ENCODE measurements at regions not wholly inside any gene's neighbourhood (a gene's known extent, or its start where the extent isn't known, plus 50 kb on each side); places are given as distances from the start of the nearest gene placed in this dataset.

DNA sequence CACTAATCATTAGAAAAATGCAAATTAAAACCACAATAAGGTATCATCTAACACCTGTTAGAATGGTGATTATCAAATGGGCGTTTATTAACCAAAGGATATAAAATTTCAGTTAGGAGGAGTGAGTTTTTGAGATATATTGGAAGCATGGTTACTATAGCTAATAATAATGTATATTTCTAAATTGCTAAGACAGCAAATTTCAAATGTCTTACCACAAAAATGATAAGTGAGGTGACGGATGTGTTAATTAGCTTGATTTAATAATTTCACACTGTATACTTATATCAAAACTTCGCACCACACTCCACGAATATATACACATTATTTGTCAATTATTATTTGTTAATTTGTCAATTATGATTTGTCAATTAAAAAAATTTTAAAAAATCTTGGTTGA is 227.2 kb upstream of the DDX18 start:
- TF ChIP-seq CTCF (conservative IDR thresholded peaks at IDR 0.05; ENCODE audit: low read depth, low read length) (no peak), POLR2A (IDR thresholded peaks at IDR 0.05; ENCODE audit: low read depth, low read length) (no peak), CEBPB (IDR thresholded peaks at IDR 0.05; ENCODE audit: low read depth, low read length) (no peak), USF2 (IDR thresholded peaks at IDR 0.05; ENCODE audit: low read depth, low read length) (no peak), RAD21 (IDR thresholded peaks at IDR 0.05; ENCODE audit: low read length) (no peak), MAFK (IDR thresholded peaks at IDR 0.05; ENCODE audit: low read depth, low read length) (peak; percentile 61), SMC3 (IDR thresholded peaks at IDR 0.05; ENCODE audit: low read depth, low read length) (no peak), MAZ (IDR thresholded peaks at IDR 0.05; ENCODE audit: borderline replicate concordance, low read depth, low read length) (no peak), MXI1 (IDR thresholded peaks at IDR 0.05; ENCODE audit: borderline replicate concordance, low read depth, low read length) (no peak), RCOR1 (IDR thresholded peaks at IDR 0.05; ENCODE audit: insufficient replicate concordance, low read length) (no peak), CHD1 (IDR thresholded peaks at IDR 0.05; ENCODE audit: low read depth, low read length) (no peak), NFE2L2 (IDR thresholded peaks at IDR 0.05; ENCODE audit: low read depth, low read length) (no peak), RFX5 (IDR thresholded peaks at IDR 0.05; ENCODE audit: low read depth, low read length) (no peak), BHLHE40 (IDR thresholded peaks at IDR 0.05; ENCODE audit: low read depth, low read length) (no peak)
